ENCODE measurements at regions not wholly inside any gene's neighbourhood (a gene's known extent, or its start where the extent isn't known, plus 50 kb on each side); places are given as distances from the start of the nearest gene placed in this dataset.

- Histone ChIP-seq H3K4me3 (ENCODE audit: low read length) (no peak overlapping the region), H3K36me3 (ENCODE audit: control insufficient read depth, insufficient read depth, low read length) (no peaks in the 10 kb centered on the region), H3K9me3 (replicated peaks; ENCODE audit: control insufficient read depth, low read depth, low read length) (no peaks in the 10 kb centered on the region), H3K4me1 (ENCODE audit: control insufficient read depth, insufficient read depth, low read length) (no peaks in the 10 kb centered on the region), H3K27ac (ENCODE audit: low read length) (no peak overlapping the region), H3K27me3 (ENCODE audit: control insufficient read depth, insufficient read depth, low read length) (no peaks in the 10 kb centered on the region)
- no peak for DNase-seq
- 17% methylated on average over 1 of the region's 5 CpGs for WGBS (ENCODE audit: insufficient coverage)
Observed at GRCh38 chr4:151459375-151459774, 50.4 kb downstream of the FHIP1A start.

- DNase-seq: no peak
- no peaks in the 10 kb centered on the region for H3K4me1 ChIP-seq (ENCODE audit: control insufficient read depth, insufficient read depth, low read length)
- no peak overlapping the region for H3K4me3 ChIP-seq (ENCODE audit: low read length)
- no peaks in the 10 kb centered on the region for H3K36me3 ChIP-seq (ENCODE audit: control insufficient read depth, insufficient read depth, low read length)
- no peak overlapping the region for H3K27ac ChIP-seq (ENCODE audit: low read length)
- 40% methylated on average over 1 of the region's 1 CpG for WGBS (ENCODE audit: insufficient coverage)
- H3K9me3 ChIP-seq (replicated peaks; ENCODE audit: control insufficient read depth, low read depth, low read length): no peaks in the 10 kb centered on the region
- H3K27me3 ChIP-seq (ENCODE audit: control insufficient read depth, insufficient read depth, low read length): no peaks in the 10 kb centered on the region
Observed at GRCh38 chr4:151460434-151460833, 51.5 kb downstream of the FHIP1A start.

GRCh38 chr4:151462554-151462953 is 53.6 kb downstream of the FHIP1A start:
- Histone ChIP-seq H3K9me3 (replicated peaks; ENCODE audit: control insufficient read depth, low read depth, low read length) (no peaks in the 10 kb centered on the region), H3K36me3 (ENCODE audit: control insufficient read depth, insufficient read depth, low read length) (no peaks in the 10 kb centered on the region), H3K4me1 (ENCODE audit: control insufficient read depth, insufficient read depth, low read length) (no peaks in the 10 kb centered on the region), H3K4me3 (ENCODE audit: low read length) (no peak overlapping the region), H3K27me3 (ENCODE audit: control insufficient read depth, insufficient read depth, low read length) (no peaks in the 10 kb centered on the region), H3K27ac (ENCODE audit: low read length) (no peak overlapping the region)
- DNase-seq: no peak
- WGBS (ENCODE audit: insufficient coverage): no CpG with 5 or more reads among the region's 1 CpG

- H3K4me1 ChIP-seq (ENCODE audit: control insufficient read depth, insufficient read depth, low read length): no peaks in the 10 kb centered on the region
- no peaks in the 10 kb centered on the region for H3K36me3 ChIP-seq (ENCODE audit: control insufficient read depth, insufficient read depth, low read length)
- H3K9me3 ChIP-seq (replicated peaks; ENCODE audit: control insufficient read depth, low read depth, low read length): no peaks in the 10 kb centered on the region
- 67% methylated on average over 1 of the region's 3 CpGs for WGBS (ENCODE audit: insufficient coverage)
- H3K4me3 ChIP-seq (ENCODE audit: low read length): no peak overlapping the region
- H3K27ac ChIP-seq (ENCODE audit: low read length): no peak overlapping the region
- no peak for DNase-seq
- H3K27me3 ChIP-seq (ENCODE audit: control insufficient read depth, insufficient read depth, low read length): no peaks in the 10 kb centered on the region
Observed at GRCh38 chr4:151468715-151469696, 60.0 kb downstream of the FHIP1A start.

- Histone ChIP-seq H3K27me3 (ENCODE audit: control insufficient read depth, insufficient read depth, low read length) (no peaks in the 10 kb centered on the region), H3K4me1 (ENCODE audit: control insufficient read depth, insufficient read depth, low read length) (no peaks in the 10 kb centered on the region), H3K36me3 (ENCODE audit: control insufficient read depth, insufficient read depth, low read length) (no peaks in the 10 kb centered on the region), H3K4me3 (ENCODE audit: low read length) (no peak overlapping the region), H3K9me3 (replicated peaks; ENCODE audit: control insufficient read depth, low read depth, low read length) (no peaks in the 10 kb centered on the region), H3K27ac (ENCODE audit: low read length) (no peak overlapping the region)
- no peak for DNase-seq
Observed at GRCh38 chr4:151469970-151470369, 61.0 kb downstream of the FHIP1A start.

- no peaks in the 10 kb centered on the region for H3K4me1 ChIP-seq (ENCODE audit: control insufficient read depth, insufficient read depth, low read length)
- H3K27me3 ChIP-seq (ENCODE audit: control insufficient read depth, insufficient read depth, low read length): no peaks in the 10 kb centered on the region
- no peak overlapping the region for H3K27ac ChIP-seq (ENCODE audit: low read length)
- no peak overlapping the region for H3K4me3 ChIP-seq (ENCODE audit: low read length)
- H3K9me3 ChIP-seq (replicated peaks; ENCODE audit: control insufficient read depth, low read depth, low read length): no peaks in the 10 kb centered on the region
- no peaks in the 10 kb centered on the region for H3K36me3 ChIP-seq (ENCODE audit: control insufficient read depth, insufficient read depth, low read length)
- no peak for DNase-seq
- no CpG with 5 or more reads among the region's 4 CpGs for WGBS (ENCODE audit: insufficient coverage)
Observed at GRCh38 chr4:151471728-151472127, 62.8 kb downstream of the FHIP1A start.

GRCh38 chr4:151472297-151472696 is 63.3 kb downstream of the FHIP1A start:
- Histone ChIP-seq H3K27me3 (ENCODE audit: control insufficient read depth, insufficient read depth, low read length) (no peaks in the 10 kb centered on the region), H3K4me3 (ENCODE audit: low read length) (no peak overlapping the region), H3K9me3 (replicated peaks; ENCODE audit: control insufficient read depth, low read depth, low read length) (no peaks in the 10 kb centered on the region), H3K36me3 (ENCODE audit: control insufficient read depth, insufficient read depth, low read length) (no peaks in the 10 kb centered on the region), H3K27ac (ENCODE audit: low read length) (no peak overlapping the region), H3K4me1 (ENCODE audit: control insufficient read depth, insufficient read depth, low read length) (no peaks in the 10 kb centered on the region)
- DNase-seq: no peak
- WGBS (ENCODE audit: insufficient coverage): no CpG with 5 or more reads among the region's 1 CpG

- no peak overlapping the region for H3K4me3 ChIP-seq (ENCODE audit: low read length)
- no peaks in the 10 kb centered on the region for H3K4me1 ChIP-seq (ENCODE audit: control insufficient read depth, insufficient read depth, low read length)
- no peak overlapping the region for H3K27ac ChIP-seq (ENCODE audit: low read length)
- no peaks in the 10 kb centered on the region for H3K36me3 ChIP-seq (ENCODE audit: control insufficient read depth, insufficient read depth, low read length)
- no CpG with 5 or more reads among the region's 1 CpG for WGBS (ENCODE audit: insufficient coverage)
- no peak for DNase-seq
- no peaks in the 10 kb centered on the region for H3K9me3 ChIP-seq (replicated peaks; ENCODE audit: control insufficient read depth, low read depth, low read length)
- H3K27me3 ChIP-seq (ENCODE audit: control insufficient read depth, insufficient read depth, low read length): no peaks in the 10 kb centered on the region
Observed at GRCh38 chr4:151472711-151473110, 63.7 kb downstream of the FHIP1A start.

- Histone ChIP-seq H3K9me3 (replicated peaks; ENCODE audit: control insufficient read depth, low read depth, low read length) (no peaks in the 10 kb centered on the region), H3K4me1 (ENCODE audit: control insufficient read depth, insufficient read depth, low read length) (no peaks in the 10 kb centered on the region), H3K4me3 (ENCODE audit: low read length) (no peak overlapping the region), H3K27me3 (ENCODE audit: control insufficient read depth, insufficient read depth, low read length) (no peaks in the 10 kb centered on the region), H3K36me3 (ENCODE audit: control insufficient read depth, insufficient read depth, low read length) (no peaks in the 10 kb centered on the region), H3K27ac (ENCODE audit: low read length) (no peak overlapping the region)
- DNase-seq: no peak
Observed at GRCh38 chr4:151473521-151474097, 64.6 kb downstream of the FHIP1A start.

GRCh38 chr4:151475035-151475714 is 66.2 kb downstream of the FHIP1A start:
- H3K36me3 ChIP-seq (ENCODE audit: control insufficient read depth, insufficient read depth, low read length): no peaks in the 10 kb centered on the region
- H3K9me3 ChIP-seq (replicated peaks; ENCODE audit: control insufficient read depth, low read depth, low read length): no peaks in the 10 kb centered on the region
- DNase-seq: no peak
- no peak overlapping the region for H3K27ac ChIP-seq (ENCODE audit: low read length)
- no peaks in the 10 kb centered on the region for H3K4me1 ChIP-seq (ENCODE audit: control insufficient read depth, insufficient read depth, low read length)
- no peak overlapping the region for H3K4me3 ChIP-seq (ENCODE audit: low read length)
- 52% methylated on average over 3 of the region's 4 CpGs for WGBS (ENCODE audit: insufficient coverage)
- no peaks in the 10 kb centered on the region for H3K27me3 ChIP-seq (ENCODE audit: control insufficient read depth, insufficient read depth, low read length)
